ENCODE measurements at regions not wholly inside any gene's neighbourhood (a gene's known extent, or its start where the extent isn't known, plus 50 kb on each side); places are given as distances from the start of the nearest gene placed in this dataset.

DNA sequence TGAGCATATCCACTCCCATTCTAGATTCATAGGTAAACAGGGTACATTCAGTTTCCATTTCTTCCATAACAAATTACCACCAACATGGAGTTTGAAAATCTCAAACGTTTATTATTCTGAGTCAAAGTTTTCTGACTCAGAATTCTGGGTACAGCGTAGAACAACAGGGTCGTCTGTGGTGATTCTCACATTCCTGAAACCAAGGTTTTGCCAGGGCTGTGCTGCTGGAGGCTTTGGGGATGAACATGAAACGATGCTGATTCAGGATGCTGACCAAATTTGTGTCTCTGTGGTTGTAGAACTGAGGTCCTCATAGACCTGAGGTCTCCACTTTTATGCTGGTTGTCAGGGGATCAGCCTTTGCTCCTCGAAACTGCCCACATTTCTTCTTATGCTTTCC is 255.7 kb downstream of the DSEL start:
- intact Hi-C loops (cut with DNase I): no loop called here

DNA sequence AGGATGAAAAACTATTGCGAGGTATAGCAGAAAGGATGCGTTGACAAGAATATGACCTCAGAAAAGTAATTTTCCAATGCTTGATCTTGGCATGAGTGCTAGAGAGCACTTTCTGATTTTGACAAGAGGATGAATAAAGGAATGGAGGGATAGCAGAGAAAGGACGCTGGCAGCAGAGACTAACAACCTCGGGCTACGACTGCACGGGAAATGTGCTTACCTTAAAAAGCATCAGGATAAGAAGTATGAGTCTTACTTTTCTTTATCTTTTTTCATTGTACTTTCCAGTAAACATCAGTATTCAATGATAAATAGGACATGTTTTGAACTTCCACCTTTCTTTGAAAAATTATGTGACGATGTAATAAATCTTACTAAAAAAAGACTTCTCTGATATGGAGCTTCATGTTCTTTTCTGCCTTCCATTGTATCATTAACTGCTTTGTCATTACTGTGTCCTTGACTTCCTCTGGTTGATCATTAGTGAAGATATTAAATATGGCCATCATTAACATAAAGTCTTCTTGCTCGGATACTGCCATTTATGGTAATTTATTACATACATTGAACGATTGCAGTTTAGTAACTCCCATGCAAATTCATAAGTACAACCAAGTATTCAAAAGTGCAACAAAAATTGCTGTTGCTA is 265.6 kb downstream of the DSEL start:
- DNase-seq: no peak
- intact Hi-C loops (cut with DNase I): no loop called here

More for the DNA sequence above, 255.7 kb downstream of the DSEL start:
- no peak for DNase-seq

DNA sequence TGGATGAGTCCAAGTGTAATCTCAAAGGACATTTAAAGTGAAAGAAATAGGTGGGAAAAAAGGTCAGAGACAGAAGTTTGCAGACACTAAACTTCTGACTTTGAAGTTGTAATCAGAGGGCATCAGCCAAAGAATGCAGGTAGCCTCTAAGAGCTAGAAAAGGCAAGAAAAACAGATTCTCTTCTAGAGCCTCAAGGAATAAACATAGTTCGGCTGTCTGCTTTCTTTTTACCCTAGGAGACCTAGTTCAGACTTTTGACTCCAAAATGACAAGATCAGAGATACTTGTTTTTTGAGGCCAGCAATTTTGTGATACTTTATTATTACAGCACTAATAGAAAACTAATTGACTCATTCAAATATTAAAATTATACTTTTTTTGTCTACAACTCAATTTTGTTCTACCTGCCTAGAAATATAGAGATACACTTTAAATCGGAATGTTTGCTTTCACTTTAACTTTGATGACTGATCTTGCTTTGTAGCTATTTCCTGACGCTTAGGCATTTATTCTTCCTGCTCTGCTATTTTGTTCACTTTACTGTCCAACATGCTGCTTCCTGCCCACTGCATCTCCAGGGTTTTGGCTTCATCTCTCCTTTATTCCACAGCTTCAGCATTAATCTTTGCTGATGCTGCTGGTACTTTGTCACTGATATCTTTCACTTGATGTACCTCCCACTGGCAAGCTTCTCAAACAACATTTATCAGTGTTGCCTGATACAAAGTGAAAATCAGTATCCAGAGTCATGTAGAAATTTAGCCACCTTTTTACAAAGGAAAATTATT is 272.5 kb downstream of the DSEL start:
- DNase-seq: no peak
- intact Hi-C loops (cut with DNase I): no loop called here

DNA sequence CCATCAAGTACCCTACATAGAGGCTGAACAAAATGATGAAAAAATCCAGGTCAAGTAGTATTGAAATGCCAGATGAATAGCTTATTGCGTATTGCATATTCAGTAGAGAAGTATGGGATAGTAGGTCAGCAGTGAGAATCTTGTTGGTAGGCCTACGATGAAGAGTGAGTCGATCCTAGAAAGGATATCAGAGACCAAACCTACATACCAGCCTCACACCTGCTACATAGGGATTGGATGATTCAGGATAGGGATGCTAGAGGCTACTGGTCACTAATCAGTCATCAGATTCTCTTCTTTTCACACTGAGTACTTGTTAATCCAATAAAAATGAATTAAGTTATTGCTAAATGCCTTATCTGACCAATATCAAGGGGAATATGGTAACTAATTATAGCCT is 274.5 kb downstream of the DSEL start:
- no peak for DNase-seq
- intact Hi-C loops (cut with DNase I): no loop called here

DNA sequence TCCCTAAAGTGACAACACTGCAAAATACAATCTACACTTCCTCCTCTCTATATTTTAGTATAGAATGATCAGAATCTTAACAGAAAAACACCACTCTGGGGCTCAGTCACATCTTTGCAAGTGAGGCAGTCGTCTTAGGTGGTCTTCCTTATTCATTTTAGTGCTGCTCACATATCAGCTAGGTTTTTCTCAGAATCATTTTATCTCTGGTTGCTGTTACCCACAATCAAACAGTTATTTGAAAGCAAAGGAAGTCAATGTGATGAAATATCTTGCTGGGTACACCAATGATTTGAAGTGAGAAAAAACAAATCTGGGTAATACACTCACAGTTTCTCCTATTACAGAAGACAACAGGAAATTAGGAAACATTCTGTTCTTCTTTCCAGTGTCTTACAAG is 275.2 kb downstream of the DSEL start:
- DNase-seq: no peak
- intact Hi-C loops (cut with DNase I): no loop called here

DNA sequence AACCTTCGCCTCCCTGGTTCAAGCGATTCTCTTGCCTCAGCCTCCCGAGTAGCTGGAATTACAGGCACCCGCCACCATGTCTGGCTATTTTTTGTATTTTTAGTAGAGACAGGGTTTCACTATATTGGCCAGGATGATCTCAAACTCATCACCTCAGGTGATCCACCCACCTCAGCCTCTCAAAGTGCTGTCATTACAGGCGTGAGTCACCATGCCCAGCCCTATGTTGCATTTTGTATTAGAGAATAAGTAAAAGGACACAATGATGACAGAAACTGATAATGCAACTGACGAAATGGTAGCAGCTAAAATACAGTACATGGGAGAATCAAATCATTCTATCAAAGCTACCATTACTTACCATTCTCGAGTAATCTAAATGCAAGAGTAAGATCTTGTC is 276.7 kb downstream of the DSEL start:
- no peak for DNase-seq

DNA sequence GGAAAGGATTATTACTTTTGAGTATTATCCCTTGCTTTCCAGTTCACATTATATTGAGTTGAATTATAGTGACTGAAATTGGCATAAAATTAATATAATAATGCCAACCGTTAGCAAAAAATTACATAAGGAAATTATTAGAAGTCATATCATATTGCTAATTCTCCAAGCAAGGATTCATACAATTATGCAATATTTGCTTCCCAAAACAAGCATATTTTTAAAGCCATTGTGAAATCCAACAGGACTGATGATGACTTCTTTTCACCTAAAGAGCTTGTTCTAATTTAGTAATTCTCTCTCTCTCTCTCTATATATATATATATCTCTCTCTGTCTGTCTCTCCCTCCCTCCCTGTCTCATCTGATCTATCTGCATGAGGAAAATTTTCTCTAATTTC is 283.5 kb downstream of the DSEL start:
- intact Hi-C loops (cut with DNase I): no loop called here
- DNase-seq: no peak

More for the DNA sequence above, 276.7 kb downstream of the DSEL start:
- intact Hi-C loops (cut with DNase I): no loop called here

DNA sequence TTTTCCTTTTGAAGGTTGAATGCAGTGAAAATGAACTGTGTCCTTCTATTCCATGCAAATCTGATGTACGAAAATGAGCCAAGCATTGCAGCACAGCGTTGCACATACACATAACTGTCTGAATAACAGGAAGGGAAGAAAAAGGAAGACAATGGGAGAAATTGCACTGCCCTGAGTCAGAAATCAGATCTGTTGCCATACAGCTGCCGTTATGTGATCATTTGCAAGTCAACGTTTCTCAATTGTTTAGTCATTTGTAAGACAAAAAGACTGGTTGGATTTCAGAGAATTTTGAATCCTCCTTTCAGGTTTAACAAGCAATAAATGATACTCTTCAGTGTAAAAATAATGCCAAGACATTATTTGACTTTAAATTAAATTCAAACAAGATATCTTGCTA is 284.1 kb downstream of the DSEL start:
- intact Hi-C loops (cut with DNase I): no loop called here
- no peak for DNase-seq

DNA sequence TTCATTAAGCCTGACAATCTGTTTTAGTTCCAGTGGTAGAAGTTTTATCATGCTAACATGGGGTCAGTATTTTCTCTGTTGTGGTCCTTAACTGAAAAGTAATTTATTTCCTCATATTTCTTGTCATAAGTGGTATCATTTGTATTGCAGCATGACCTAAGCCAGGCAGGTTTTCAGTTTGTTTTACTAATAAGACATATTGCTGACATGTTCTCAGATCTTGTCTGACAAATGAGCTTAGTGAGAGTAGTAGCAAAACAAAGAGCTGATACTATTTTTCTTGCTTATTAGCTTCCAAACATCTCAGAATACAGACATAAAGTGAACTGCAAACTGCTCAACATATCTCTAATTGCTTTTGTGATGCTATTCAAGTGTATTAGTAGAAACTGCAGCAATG is 293.6 kb downstream of the DSEL start:
- intact Hi-C loops (cut with DNase I): no loop called here
- no peak for DNase-seq

DNA sequence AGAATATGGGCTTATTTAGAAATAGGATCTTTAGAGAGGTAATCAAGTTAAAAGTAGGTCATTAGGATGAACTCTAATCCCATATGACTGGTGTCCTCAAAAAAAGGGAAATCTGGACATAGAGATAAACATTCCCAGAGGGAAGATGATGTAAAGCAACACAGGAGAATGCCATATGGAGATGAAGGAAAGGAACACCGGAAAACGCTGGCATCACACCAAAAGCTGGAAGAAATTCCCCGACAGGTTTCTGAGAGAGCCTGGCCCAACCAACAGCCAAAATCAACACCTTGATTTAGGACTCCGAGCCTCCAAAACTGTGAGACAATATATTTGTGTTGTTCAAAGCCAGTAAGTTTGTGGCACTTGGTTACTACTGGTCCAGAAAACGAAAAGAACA is 296.7 kb downstream of the DSEL start:
- DNase-seq: no peak
- intact Hi-C loops (cut with DNase I): loop anchor here (10.0 kb wide), 2 partner anchors 1445 to 1515 kb away; no protein-coding TSS in a partner anchor

DNA sequence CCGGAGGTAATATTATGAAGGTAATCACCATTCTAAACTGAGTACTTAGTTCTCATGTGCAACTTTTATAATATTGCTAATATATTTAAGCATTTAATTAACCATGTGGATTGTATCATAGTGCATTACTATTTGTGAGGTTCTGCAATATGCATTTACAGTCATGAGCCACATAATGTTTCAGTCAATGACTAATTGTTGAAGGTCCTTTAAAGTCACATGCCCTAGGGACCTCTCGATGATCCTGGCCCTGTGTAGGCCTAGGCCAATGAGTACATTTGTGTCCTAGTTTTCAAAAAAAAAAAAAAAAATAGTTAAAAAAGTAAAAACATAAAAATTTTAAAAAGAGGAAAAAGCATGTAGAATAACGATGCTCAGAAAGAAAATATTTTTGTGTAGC is 298.0 kb downstream of the DSEL start:
- intact Hi-C loops (cut with DNase I): loop anchor here (10.0 kb wide), 2 partner anchors 1446 to 1516 kb away; no protein-coding TSS in a partner anchor
- DNase-seq: no peak

DNA sequence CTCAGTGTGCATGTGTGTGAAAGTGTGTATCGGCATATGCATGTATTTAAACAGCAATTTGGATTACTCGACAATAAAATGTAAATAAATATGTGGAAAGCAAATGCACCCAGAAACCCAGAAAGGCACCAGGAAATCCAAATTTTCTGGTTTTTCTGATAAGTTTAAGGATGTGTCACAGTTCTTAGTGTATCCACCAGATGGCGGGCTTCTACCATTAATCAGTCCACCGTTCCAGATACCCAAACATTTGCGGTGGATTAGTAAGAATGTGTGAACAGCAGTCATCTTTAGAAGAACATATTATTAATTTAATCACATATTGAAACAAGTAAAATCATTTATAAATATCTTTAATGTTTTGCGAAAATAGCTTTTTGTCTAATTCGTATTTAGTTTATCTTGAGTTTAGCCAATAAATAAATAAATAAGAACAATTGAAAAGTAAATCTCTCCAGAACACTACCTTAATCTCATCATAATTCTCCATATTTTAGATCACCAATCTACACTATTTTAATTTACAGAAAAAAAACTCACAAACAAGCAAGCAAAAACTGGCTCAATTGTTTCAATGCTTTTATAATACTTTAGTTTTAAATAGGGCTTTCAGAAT is 298.9 kb downstream of the DSEL start:
- DNase-seq: peak in 39 of 42 donors; percentile 8 to 89 (median 68)
- intact Hi-C loops (cut with DNase I): loop anchor here (10.0 kb wide), 2 partner anchors 1447 to 1517 kb away; no protein-coding TSS in a partner anchor

DNA sequence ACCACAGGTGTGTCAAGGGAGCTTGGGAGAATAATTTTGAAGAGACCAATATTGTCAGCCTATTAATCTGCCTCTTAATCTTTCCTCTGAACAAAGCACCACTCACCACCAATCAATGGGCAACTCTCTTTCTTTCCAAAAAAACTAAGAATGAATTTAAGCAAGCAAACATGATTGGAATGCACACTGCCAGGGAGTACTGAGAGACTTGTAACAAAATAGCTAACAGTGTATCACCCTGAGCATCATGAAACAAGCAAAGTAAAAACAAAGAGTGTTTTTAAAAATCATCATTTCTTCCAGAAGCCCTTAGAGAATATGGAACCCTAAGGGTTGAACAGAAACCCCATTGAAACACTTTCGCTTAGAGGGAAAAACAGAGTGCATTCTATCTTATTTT is 299.7 kb downstream of the DSEL start:
- intact Hi-C loops (cut with DNase I): loop anchor here (10.0 kb wide), 2 partner anchors 1448 to 1518 kb away; no protein-coding TSS in a partner anchor
- no peak for DNase-seq

DNA sequence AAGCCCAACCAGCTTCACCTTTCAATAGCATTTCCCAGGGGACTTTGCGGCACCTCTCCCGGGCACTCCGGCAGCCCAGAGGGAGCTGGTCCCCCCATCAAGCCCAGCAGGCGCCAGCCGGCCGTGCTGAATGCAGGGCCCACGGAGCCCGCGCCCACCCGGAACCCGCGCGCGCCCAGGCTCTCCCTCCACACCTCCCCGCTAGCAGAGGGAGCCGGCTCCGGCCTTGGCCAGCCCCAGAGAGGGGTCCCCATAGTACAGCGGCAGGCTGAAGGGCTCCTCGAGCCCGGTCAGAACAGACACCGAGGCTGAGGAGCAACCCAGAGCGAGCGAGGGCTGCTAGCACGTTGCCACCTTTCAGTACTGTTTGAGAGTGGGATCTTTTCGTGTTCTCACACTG is 300.8 kb downstream of the DSEL start:
- intact Hi-C loops (cut with DNase I): loop anchor here (10.0 kb wide), 2 partner anchors 1449 to 1519 kb away; no protein-coding TSS in a partner anchor
- DNase-seq: no peak

DNA sequence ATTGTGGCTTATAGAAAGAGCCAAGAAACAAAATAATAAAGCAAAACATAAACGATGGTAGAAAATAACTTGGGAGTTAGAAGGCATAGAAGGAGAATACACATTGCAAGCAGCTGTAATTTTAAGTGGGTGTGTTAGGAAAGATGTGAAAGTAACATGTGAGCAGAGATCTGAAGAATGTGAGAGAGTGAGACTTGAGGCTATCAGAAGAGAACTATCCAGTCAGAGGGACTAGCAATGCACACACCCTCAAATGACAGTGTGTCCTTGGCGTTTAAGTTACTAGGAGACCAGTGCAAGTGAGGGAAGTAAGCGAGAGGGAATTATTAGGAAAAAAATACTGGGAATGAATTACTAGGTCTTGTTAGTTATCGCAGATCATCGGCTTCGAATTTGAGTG is 304.9 kb downstream of the DSEL start:
- intact Hi-C loops (cut with DNase I): loop anchor here (10.0 kb wide), 2 partner anchors 1453 to 1523 kb away; no protein-coding TSS in a partner anchor
- DNase-seq: no peak

DNA sequence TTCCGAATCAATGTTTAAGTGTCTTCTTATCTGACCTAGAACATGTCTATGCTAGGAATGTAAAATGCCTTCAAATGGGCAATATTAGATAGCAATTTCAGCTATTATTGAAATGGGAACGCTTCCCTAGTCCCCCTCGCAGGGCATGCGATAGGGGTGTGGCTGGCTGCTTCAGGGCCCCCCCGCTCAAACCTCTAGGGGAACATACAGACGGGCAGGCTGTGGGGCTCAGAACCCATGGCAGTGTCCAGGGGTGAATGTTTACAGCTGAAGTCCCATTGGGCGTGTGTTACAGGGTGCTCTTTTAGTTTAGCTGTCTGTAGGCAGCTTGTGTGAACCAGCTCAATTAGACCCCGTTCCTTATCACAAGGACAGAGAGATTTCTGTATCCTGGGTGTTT is 315.9 kb downstream of the DSEL start:
- DNase-seq: no peak
- intact Hi-C loops (cut with DNase I): loop anchor here (5.0 kb wide), 1 partner anchor 98 kb away; no protein-coding TSS in a partner anchor

DNA sequence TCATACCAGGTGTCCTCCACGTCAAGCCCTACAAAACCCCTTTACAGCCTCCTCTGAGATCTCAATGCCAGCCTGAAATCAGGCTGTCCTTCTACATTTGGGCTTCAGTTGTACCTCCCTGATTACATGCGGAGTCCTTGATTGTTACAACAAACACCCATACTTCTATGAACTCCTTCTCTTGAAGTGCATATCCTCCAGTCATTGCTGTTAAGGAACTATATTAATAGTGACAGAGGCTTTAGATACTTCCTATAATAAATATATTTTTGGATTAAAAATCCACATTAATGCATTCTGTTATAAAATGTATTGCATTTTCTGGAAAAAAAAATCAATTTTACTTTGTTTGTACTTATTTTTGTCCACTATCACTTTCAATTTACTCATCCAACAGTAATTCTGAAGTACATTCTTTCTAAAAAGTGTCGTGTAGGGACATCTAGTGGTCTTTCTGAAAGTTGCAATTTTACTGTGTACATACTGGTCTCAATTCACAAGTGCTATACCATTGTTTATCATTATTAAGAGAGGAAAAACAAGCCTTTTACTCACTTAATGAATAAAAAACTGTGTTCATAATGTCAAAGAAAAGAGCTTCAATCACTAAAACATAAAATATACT is 316.4 kb downstream of the DSEL start:
- intact Hi-C loops (cut with DNase I): loop anchor here (5.0 kb wide), 1 partner anchor 98 kb away; no protein-coding TSS in a partner anchor
- DNase-seq: peak in 3 of 42 donors; percentile 14 to 69 (median 21)

DNA sequence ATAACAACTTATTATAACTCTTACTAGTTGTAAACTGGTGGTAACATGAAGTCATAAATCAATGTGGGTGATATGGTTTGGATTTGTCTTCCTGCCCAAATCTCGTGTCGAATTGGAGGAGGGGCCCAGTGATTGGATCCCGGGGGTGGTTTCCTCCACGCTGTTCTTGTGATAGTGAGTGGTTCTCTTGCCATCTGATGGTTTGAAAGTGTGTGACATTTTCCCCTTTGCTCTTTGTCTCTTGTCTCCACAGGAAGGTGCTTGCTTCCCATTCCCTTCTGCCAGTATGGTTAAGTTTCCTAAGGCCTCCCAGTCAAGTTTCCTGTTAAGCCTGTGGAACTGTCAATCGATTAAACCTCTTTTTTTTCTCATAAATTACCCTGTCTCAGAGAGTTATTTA is 321.6 kb downstream of the DSEL start:
- DNase-seq: no peak
- intact Hi-C loops (cut with DNase I): no loop called here

DNA sequence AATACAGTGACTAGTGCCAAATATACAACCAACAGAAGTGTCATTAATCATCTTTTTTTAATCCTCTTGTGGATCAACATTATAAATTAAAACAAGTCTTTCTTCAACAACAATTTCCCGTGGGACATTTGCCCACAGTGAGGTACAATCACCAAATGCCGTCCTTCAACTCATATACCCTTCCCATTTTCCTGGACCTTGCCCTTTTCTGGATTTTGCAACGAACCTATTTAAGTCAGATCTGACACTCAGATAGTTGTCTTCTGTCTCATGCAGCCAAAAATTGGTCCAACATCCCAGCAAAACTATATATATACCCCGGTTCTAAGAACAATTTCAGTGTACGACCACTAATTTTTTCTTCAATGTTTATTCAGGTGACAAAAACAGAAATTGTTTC is 324.0 kb downstream of the DSEL start:
- intact Hi-C loops (cut with DNase I): no loop called here
- no peak for DNase-seq

All from head of caudate nucleus (tissue), 42 donors.